GM12878 (cell line): ENCODE measurements at regions not wholly inside any gene's neighbourhood (a gene's known extent, or its start where the extent isn't known, plus 50 kb on each side); places are given as distances from the start of the nearest gene placed in this dataset.

Experiments used
- ATAC-seq: fragments of 200-7000 bp; cut with Tn5 transposase; 3 replicates; pipeline ENCODE4 v1.9.1; 2020; ENCODE audit warnings: mild to moderate bottlenecking, moderate library complexity
- BruUV-seq: library from RNA; stranded (reverse); fragments of 400-500 nt; replicated peaks from 2 replicates; lab custom pipeline; 2021; lab: Mats Ljungman, UMichigan
- CTCF ChIA-PET: fragments of 300-600 bp; sonication (Branson Sonifier 250); formaldehyde crosslinking; extraction: SDS; loops from one replicate; lab custom pipeline; 2021; ENCODE audit warnings: inconsistent platforms; lab: Yijun Ruan, JAX
- POLR2A ChIA-PET: fragments of 350-600 bp; formaldehyde crosslinking; extraction: SDS; loops from one replicate; lab custom pipeline; 2021; ENCODE audit warnings: inconsistent platforms; lab: Charles Lee
- RAD21 ChIA-PET: fragments of 300-600 bp; sonication (Branson Sonifier 250); formaldehyde crosslinking; loops from one replicate; lab custom pipeline; 2023; ENCODE audit warnings: antibody characterized with exemption; ENCODE audit not compliant: unreplicated experiment; lab: Charles Lee
- SMC1A ChIA-PET: fragments of 300-600 bp; sonication (Branson Sonifier 250); formaldehyde crosslinking; loops from one replicate; lab custom pipeline; 2023; ENCODE audit not compliant: unreplicated experiment, uncharacterized antibody; lab: Charles Lee
- DNase-seq: peaks from one replicate; pipeline ENCODE4 v3.0.0-alpha.2; 2011; ENCODE audit warnings: low read depth, low spot score
- FAIRE-seq: peaks from 3 replicates; lab custom pipeline; 2011; peaks lifted over from hg19 to GRCh38; lab: Jason Lieb, UNC
- H2AFZ ChIP-seq: 2 replicates; pipeline ENCODE4 v1.6.0; 2011; ENCODE audit warnings: low read depth, low read length, control low read depth; ENCODE audit not compliant: control insufficient read depth
- H3K27ac ChIP-seq: 2 replicates; pipeline ENCODE4 v1.5.1; 2011; ENCODE audit warnings: control low read depth; ENCODE audit not compliant: control insufficient read depth, insufficient read depth
- H3K27me3 ChIP-seq, 2 experiments: replicated peaks in 1 of 2; 2 replicates each; pipeline versions ENCODE4 v1.6.0 to v1.6.1; 2011; ENCODE audit warnings: low read length in 1 of 2; ENCODE audit not compliant: control insufficient read depth in 2 of 2, insufficient read depth in 2 of 2
- H3K36me3 ChIP-seq, 2 experiments: 2 replicates each; pipeline ENCODE4 v1.5.1; 2011; ENCODE audit warnings: low read length in 1 of 2; ENCODE audit not compliant: control insufficient read depth in 2 of 2, insufficient read depth in 2 of 2
- H3K4me1 ChIP-seq: 2 replicates; pipeline ENCODE4 v1.6.1; 2011; ENCODE audit warnings: mild to moderate bottlenecking, low read length, moderate library complexity, mixed read lengths; ENCODE audit not compliant: control insufficient read depth, insufficient read depth
- H3K4me2 ChIP-seq: 2 replicates; pipeline ENCODE4 v1.6.0; 2011; ENCODE audit warnings: control low read depth; ENCODE audit not compliant: control insufficient read depth, insufficient read depth
- H3K4me3 ChIP-seq: fragments of 200-600 bp; sonication (generic); 2 replicates; pipeline ENCODE4 v1.5.1; 2016
- H3K79me2 ChIP-seq: 2 replicates; pipeline ENCODE4 v1.6.0; 2011; ENCODE audit warnings: low read length; ENCODE audit not compliant: control insufficient read depth, insufficient read depth
- H3K9ac ChIP-seq: 2 replicates; pipeline ENCODE4 v1.8.0; 2011; ENCODE audit warnings: low read length, control low read depth, mixed read lengths; ENCODE audit not compliant: control insufficient read depth, insufficient read depth
- H3K9me3 ChIP-seq: replicated peaks from 3 replicates; pipeline ENCODE4 v1.5.1; 2011; ENCODE audit warnings: mild to moderate bottlenecking, low read length; ENCODE audit not compliant: control insufficient read depth, insufficient read depth
- H4K20me1 ChIP-seq: 2 replicates; pipeline ENCODE4 v1.6.0; 2011; ENCODE audit not compliant: control insufficient read depth, insufficient read depth
- ATF2 ChIP-seq: IDR thresholded peaks from 2 replicates; pipeline ENCODE4 v1.6.1; 2012; ENCODE audit warnings: low read length, inconsistent platforms
- CREB1 ChIP-seq: IDR thresholded peaks from 2 replicates; pipeline ENCODE4 v1.6.1; 2012; ENCODE audit warnings: low read depth, mild to moderate bottlenecking, inconsistent platforms
- DPF2 ChIP-seq: fragments of 450-650 bp; IDR thresholded peaks from 2 replicates; pipeline ENCODE4 v1.6.1; 2017; ENCODE audit warnings: mild to moderate bottlenecking
- ETV6 ChIP-seq, 2 experiments: fragments of 450-650 bp in 1 of 2; IDR thresholded peaks in 1 of 2; conservative IDR thresholded peaks in 1 of 2; 2 replicates each; pipeline ENCODE4 v1.6.1; 2014; ENCODE audit warnings: antibody characterized with exemption in 1 of 2, borderline replicate concordance in 1 of 2, low read depth in 1 of 2, mild to moderate bottlenecking in 1 of 2, moderate library complexity in 1 of 2
- HDGF ChIP-seq: fragments of 450-650 bp; IDR thresholded peaks from 2 replicates; pipeline ENCODE4 v1.6.1; 2016; ENCODE audit warnings: antibody characterized with exemption
- IKZF1 ChIP-seq: fragments of 450-650 bp; conservative IDR thresholded peaks from 2 replicates; pipeline ENCODE4 v1.6.1; 2017; ENCODE audit warnings: antibody characterized with exemption, mild to moderate bottlenecking
- JUND ChIP-seq: IDR thresholded peaks from 2 replicates; pipeline ENCODE4 v1.6.1; 2012; ENCODE audit warnings: low read depth, mild to moderate bottlenecking, low read length, improper control_type of control experiment, moderate library complexity
- NR2C2 ChIP-seq: IDR thresholded peaks from 2 replicates; pipeline ENCODE4 v1.6.1; 2011; ENCODE audit warnings: borderline replicate concordance, low read depth; ENCODE audit not compliant: control insufficient read depth, insufficient read length
- NRF1 ChIP-seq: conservative IDR thresholded peaks from 2 replicates; pipeline ENCODE4 v1.6.1; 2011; ENCODE audit warnings: mild to moderate bottlenecking, low read depth, low read length, improper control_type of control experiment
- PML ChIP-seq: IDR thresholded peaks from 2 replicates; pipeline ENCODE4 v1.6.1; 2012; ENCODE audit warnings: low read length, inconsistent platforms
- POU2F2 ChIP-seq: IDR thresholded peaks from 3 replicates; pipeline ENCODE4 v1.6.1; 2011; ENCODE audit warnings: low read depth, mild to moderate bottlenecking, low read length, borderline replicate concordance
- RELA ChIP-seq: fragments of 450-650 bp; IDR thresholded peaks from 2 replicates; pipeline ENCODE4 v1.8.0; 2014; ENCODE audit warnings: borderline replicate concordance; ENCODE audit not compliant: partially characterized antibody
- SMARCA5 ChIP-seq: fragments of 450-650 bp; IDR thresholded peaks from 2 replicates; pipeline ENCODE4 v1.6.1; 2017; ENCODE audit warnings: mild to moderate bottlenecking
- TCF12 ChIP-seq: IDR thresholded peaks from 2 replicates; pipeline ENCODE4 v1.6.1; 2011; ENCODE audit warnings: low read depth, mild to moderate bottlenecking, low read length
- ZNF207 ChIP-seq: fragments of 450-650 bp; IDR thresholded peaks from 2 replicates; pipeline ENCODE4 v1.6.1; 2014; ENCODE audit warnings: antibody characterized with exemption, mild to moderate bottlenecking, borderline replicate concordance
- WGBS: methylation state at CpG from one replicate; pipeline ENCODE4 v1.1.6; 2016; ENCODE audit warnings: low lambda C conversion rate; ENCODE audit not compliant: insufficient replicate concordance, insufficient coverage; ENCODE audit errors: missing lambda C conversion rate; 5-methylcytosine and 5-hydroxymethylcytosine counted together
- in situ Hi-C: fragments of 300-500 bp; cut with MboI; formaldehyde crosslinking; loops from 9 replicates; pipeline ENCODE4 v1.14.3; 2018; ENCODE audit warnings: mixed read lengths
- intact Hi-C: fragments of 100-400 bp; cut with micrococcal nuclease; formaldehyde crosslinking; loops from one replicate; pipeline ENCODE4 v1.14.2; 2022; ENCODE audit not compliant: unreplicated experiment
- TF ChIP-seq, protein P1 (sequence below): IDR thresholded peaks from 2 replicates; pipeline ENCODE4 v1.6.1; 2012; ENCODE audit warnings: improper control_type of control experiment, low read depth, low read length; ENCODE audit not compliant: insufficient replicate concordance
- TF ChIP-seq, protein P2 (sequence below): IDR thresholded peaks from 2 replicates; pipeline ENCODE4 v1.6.1; 2011; ENCODE audit warnings: borderline replicate concordance, low read depth, mild to moderate bottlenecking, moderate library complexity, mixed read lengths, low read length; ENCODE audit not compliant: insufficient read depth; ENCODE audit errors: extremely low read length

DNA sequence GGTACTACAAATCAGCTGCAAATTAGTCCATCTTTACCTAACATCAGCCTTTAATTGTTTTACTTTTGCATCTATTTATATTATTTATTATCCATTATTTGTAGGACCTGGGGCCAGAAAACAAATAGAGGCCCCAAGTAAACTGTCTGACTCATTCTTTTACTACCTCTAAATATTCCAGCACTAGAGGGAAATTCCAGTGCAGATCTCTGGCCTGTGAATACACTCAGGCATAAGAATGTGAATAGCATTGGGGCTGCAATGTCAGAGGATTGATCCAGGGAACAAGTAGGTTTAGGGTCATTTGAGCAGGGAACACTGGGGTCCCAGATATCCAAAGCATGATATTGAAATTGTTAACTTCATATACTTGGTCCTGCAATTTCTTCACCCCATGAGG is 176.6 kb upstream of the TYRP1 start (continued):
- TF ChIP-seq, protein P1, sequence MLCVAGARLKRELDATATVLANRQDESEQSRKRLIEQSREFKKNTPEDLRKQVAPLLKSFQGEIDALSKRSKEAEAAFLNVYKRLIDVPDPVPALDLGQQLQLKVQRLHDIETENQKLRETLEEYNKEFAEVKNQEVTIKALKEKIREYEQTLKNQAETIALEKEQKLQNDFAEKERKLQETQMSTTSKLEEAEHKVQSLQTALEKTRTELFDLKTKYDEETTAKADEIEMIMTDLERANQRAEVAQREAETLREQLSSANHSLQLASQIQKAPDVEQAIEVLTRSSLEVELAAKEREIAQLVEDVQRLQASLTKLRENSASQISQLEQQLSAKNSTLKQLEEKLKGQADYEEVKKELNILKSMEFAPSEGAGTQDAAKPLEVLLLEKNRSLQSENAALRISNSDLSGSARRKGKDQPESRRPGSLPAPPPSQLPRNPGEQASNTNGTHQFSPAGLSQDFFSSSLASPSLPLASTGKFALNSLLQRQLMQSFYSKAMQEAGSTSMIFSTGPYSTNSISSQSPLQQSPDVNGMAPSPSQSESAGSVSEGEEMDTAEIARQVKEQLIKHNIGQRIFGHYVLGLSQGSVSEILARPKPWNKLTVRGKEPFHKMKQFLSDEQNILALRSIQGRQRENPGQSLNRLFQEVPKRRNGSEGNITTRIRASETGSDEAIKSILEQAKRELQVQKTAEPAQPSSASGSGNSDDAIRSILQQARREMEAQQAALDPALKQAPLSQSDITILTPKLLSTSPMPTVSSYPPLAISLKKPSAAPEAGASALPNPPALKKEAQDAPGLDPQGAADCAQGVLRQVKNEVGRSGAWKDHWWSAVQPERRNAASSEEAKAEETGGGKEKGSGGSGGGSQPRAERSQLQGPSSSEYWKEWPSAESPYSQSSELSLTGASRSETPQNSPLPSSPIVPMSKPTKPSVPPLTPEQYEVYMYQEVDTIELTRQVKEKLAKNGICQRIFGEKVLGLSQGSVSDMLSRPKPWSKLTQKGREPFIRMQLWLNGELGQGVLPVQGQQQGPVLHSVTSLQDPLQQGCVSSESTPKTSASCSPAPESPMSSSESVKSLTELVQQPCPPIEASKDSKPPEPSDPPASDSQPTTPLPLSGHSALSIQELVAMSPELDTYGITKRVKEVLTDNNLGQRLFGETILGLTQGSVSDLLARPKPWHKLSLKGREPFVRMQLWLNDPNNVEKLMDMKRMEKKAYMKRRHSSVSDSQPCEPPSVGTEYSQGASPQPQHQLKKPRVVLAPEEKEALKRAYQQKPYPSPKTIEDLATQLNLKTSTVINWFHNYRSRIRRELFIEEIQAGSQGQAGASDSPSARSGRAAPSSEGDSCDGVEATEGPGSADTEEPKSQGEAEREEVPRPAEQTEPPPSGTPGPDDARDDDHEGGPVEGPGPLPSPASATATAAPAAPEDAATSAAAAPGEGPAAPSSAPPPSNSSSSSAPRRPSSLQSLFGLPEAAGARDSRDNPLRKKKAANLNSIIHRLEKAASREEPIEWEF, result no peak
- TF ChIP-seq RELA (no peak), NR2C2 (no peak), CREB1 (no peak), TCF12 (no peak)

DNA sequence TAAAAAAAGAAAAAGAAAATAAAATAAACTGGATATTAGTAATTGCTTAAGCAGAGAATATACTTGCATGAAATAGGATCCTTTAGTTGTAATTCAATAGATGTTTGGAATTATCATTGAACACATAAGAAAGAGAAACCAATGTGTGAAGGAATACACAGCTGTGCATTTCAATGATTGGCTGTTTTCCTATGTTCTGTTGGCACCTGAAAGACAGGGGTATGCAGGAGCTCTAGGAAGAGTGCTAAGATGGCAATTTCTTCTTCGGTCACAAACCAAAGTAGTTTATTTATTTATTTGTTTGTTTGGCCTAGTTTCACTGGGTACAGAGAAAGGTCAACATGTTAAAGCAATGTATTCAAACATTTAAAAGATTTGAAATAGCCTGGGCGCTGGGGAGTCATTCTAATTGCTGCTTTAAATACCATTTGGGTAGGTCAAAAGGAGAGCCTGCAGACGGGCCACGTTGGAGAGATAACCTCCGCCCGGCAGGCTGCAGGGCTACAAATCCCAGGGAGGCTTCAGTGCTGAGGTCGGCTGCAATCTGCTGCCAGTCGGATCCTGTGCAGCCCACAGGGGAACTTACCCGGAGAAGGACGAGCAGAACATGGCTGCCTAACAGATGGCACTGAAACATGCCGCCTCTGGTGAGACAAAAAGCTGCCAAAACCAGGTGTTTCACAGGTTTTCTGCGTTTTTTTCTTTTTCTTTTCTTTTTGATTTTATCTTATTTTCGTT is 154.2 kb upstream of the TYRP1 start:
- CTCF ChIA-PET, result no interaction called here
- FAIRE-seq, result no peak
- TF ChIP-seq, protein P2, sequence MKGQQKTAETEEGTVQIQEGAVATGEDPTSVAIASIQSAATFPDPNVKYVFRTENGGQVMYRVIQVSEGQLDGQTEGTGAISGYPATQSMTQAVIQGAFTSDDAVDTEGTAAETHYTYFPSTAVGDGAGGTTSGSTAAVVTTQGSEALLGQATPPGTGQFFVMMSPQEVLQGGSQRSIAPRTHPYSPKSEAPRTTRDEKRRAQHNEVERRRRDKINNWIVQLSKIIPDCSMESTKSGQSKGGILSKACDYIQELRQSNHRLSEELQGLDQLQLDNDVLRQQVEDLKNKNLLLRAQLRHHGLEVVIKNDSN, result no peak
- no peak for TF ChIP-seq ZNF207
- TF ChIP-seq POU2F2, result no peak
- TF ChIP-seq JUND, result no peak
- no peak for TF ChIP-seq HDGF
- no peak for TF ChIP-seq ATF2
- TF ChIP-seq PML, result no peak
- no peak for TF ChIP-seq SMARCA5
- TF ChIP-seq ETV6 (conservative IDR thresholded peaks at IDR 0.05 in 1 of 2, IDR thresholded peaks at IDR 0.05 in 1 of 2; ENCODE audit: borderline replicate concordance in 1 of 2, low read depth in 1 of 2), result no peak
- no peak for TF ChIP-seq IKZF1
- no peak for TF ChIP-seq DPF2
- no peak for TF ChIP-seq NRF1

More for the DNA sequence above, 154.2 kb upstream of the TYRP1 start:
- Histone ChIP-seq H3K27me3 (no peaks in the 10 kb centered on the region), H4K20me1 (no peaks in the 10 kb centered on the region), H2AFZ (no peak overlapping the region), H3K36me3 (no peaks in the 10 kb centered on the region), H3K79me2 (no peaks in the 10 kb centered on the region), H3K9ac (no peak overlapping the region), H3K4me1 (no peaks in the 10 kb centered on the region), H3K9me3 (no peaks in the 10 kb centered on the region), H3K4me3 (no peak overlapping the region), H3K27ac (no peak overlapping the region), H3K4me2 (no peak overlapping the region)
- intact Hi-C loops (no loop called here), in situ Hi-C loops (no loop called here)
- no TSS peak for BruUV-seq
- 6% methylated on average over 13 of the region's 13 CpGs for WGBS
- SMC1A ChIA-PET, result no interaction called here
- DNase-seq (no peak), ATAC-seq (no peak)
- RAD21 ChIA-PET, result no interaction called here
- POLR2A ChIA-PET, result no interaction called here
